NCI-H2227 (cell line): ENCODE measurements at regions not wholly inside any gene's neighbourhood (a gene's known extent, or its start where the extent isn't known, plus 50 kb on each side); places are given as distances from the start of the nearest gene placed in this dataset.

Experiments used
- DNase-seq: peaks from one replicate; lab custom pipeline; 2025; ENCODE audit not compliant: unreplicated experiment; lab: John Stamatoyannopoulos, UW

- no peak for DNase-seq
These were observed 142.7 kb upstream of the SLC35B3 start for GRCh38 chr6:8578006-8578405.

GRCh38 chr6:8574749-8575468 lies 139.6 kb upstream of the SLC35B3 start:
- DNase-seq, result no peak

DNA sequence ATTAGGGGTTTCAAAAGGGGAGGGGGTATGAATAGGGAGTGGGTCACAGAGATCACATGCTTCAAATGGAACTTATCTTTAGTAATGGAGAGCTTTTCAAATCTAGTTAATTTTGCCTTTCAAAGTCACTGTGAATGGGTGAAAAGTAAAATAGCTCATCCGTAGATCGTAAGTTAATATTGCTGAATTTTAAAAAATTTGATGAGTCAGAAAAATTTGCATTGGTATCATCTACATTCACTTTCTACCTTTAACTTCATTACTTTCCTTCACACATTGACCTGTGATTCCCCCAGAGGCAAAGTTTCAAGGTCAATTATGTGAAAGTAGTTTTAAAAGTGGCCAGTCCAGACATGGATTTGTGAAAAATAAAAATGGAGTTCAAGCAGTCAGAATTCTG lies 139.0 kb upstream of the SLC35B3 start:
- no peak for DNase-seq

GRCh38 chr6:8570256-8570920 lies 135.0 kb upstream of the SLC35B3 start:
- DNase-seq, result no peak

DNA sequence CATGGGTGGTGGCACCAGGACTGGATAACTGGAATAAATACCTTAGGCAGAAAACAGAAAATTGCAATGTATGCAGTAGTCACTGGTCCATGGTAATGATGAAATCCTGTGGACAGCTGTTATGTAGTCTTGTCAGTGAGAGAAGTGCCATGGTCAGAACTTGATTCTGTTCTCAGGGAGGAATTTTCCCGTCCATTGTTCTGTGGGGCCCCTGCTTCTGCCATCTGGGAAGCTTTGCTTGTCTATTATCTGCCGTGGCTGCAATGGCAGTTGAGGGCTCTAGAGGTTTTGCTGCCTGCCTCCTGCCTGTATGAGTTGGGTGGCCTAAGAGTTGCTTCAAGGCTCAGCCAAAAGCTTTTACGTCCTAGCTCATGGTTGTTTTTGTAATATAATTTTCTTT lies 126.8 kb upstream of the SLC35B3 start:
- DNase-seq, result no peak

DNA sequence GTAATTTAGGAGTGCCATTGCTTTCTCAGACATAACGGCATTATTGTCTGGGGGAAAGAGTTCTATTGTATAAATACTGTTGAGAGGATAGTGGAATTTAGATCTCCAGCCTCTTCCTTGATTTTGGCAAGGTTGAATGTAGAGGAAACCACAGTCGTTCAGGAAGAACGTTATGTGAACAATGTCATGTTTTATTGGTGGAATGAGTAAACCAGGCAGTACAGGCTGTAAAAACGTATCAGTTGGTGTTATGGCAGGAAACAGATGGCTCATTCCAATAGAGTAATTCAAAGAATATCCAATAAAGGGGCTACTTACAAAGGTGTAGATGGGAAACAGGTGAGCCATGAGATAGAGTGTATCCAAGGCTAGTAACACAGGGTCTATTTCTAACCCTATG lies 123.6 kb upstream of the SLC35B3 start:
- no peak for DNase-seq

GRCh38 chr6:8557014-8557748 lies 121.8 kb upstream of the SLC35B3 start:
- no peak for DNase-seq

- DNase-seq, result no peak
These were observed 121.1 kb upstream of the SLC35B3 start for GRCh38 chr6:8556370-8557013.

GRCh38 chr6:8551993-8552392 lies 116.6 kb upstream of the SLC35B3 start:
- no peak for DNase-seq

DNA sequence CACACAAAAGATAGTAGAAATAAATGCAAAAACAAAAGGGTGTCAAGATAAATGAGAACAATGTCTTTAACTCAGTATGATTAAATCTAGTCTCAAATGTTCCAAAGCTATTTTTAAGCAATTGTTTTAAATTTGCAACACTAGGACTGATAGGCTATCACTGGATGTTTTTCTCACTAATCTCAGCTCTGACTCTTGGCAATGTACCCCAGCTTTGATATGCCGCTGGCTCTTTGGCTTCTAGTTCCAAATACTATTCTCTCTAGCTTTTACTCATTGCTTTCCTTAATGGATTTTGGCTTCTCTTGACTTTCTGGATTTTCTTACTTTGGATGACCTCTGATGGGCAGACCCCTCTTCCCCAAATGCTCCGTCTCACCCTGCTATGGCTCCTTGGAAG lies 116.0 kb upstream of the SLC35B3 start:
- no peak for DNase-seq

GRCh38 chr6:8549074-8549790 lies 113.9 kb upstream of the SLC35B3 start:
- DNase-seq, result no peak

DNA sequence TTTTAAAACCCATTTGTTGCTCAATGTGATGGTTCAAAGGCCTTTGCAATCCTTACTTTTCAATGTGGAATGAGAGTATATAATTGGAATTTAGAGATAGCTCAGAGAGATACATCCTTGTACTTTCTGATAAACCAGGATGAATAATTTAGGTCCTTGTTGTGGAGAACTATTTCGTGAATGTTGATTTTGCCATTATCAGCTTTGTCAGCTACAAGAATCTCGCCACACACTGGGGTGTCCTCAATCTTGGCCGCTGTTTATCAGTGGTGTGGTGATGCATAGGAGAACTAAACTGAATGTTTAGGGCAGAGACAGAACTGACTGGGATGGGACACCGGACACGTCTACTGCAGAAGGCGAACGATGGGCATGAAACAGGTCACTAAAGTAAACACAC lies 111.2 kb upstream of the SLC35B3 start:
- no peak for DNase-seq

DNA sequence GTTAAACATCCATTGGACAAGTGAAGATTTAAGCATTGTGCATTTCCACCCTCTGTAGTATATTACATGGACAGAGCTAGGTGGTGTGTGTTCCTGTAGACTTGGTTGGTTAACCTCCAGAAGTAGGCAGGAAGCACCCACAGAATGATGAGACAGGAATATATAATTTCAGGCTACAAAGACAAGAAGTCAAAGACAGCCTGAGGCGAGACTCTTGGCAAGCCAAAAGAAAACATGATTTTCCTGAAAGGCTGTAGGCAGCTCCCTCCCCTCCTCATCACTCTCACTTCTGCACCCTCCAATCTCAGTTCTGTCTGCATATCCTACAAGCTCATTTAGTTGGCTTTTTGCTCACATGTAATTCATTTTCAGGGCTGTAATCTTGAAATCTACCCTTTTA lies 110.0 kb upstream of the SLC35B3 start:
- no peak for DNase-seq

DNA sequence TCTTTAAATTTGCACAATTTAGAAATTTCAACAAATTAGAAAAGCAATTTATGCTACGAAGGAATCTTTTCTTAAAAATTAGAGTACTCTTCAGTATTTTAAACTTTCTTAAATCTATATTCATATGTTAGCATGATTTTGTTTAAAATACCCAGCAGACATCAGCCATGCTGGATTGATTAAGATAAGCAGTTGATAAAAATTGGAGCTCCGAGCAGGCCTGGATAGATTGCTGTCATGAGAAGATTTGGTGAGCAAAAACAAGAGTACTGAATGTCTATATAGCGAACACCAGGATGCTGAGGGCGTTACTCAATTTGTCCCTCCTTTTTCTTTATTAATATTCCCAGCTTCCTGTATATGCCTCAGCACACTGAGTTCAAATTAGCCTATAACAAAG lies 108.4 kb upstream of the SLC35B3 start:
- DNase-seq, result no peak

- no peak for DNase-seq
These were observed 104.1 kb upstream of the SLC35B3 start for GRCh38 chr6:8539453-8539852.

- DNase-seq, result no peak
These were observed 100.8 kb upstream of the SLC35B3 start for GRCh38 chr6:8536122-8536521.

DNA sequence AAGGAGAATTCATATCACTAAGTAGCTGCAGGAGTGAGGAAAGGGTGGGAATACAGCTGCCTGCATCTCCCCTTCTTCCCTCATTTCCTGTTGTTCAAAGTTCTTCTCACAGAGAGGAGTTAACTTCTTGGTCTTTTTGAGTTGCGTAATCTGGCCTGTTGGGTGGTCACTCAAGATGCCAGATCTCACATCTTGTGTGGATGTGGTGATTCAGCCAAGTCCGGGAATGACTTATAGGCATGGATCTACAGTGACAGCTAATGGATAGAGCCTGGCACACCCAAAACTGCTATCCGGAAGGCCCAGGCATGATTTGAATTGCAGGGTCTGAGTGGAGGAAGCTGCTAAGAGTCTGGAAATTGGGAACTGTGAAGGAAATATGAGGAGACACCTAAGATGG lies 100.2 kb upstream of the SLC35B3 start:
- DNase-seq, result no peak

DNA sequence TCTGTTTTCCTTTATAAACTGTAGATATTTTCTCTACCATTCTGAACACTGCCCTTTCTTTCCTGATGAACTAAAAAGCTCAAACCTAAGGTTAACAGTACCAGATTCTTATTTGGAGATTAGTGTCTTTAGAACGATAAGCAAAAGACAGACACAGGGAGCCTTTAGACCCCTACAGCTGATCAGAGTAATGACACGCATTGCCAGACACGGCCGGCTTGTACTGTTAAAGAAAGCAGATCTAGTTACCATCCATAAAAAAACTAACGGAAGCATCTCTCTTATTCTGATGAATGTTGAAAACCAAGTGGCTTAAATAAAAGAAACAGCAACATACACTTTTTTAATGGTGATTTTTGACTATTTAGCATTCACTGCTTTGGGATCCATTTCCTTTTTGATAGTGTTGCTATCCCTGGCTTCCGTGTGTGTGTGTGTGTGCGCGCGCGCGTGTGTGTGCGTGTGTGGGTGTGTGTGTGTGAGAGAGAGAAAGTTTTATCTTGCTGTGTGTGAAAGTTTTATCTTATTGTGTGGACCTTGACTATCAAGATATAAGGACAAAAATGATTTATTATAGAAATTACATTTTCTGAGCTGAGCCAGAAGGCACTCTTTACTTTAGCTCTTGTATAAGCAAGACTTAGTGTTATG lies 95.6 kb upstream of the SLC35B3 start:
- DNase-seq, result peak; percentile 56

GRCh38 chr6:8529250-8529649 lies 93.9 kb upstream of the SLC35B3 start:
- DNase-seq, result no peak

DNA sequence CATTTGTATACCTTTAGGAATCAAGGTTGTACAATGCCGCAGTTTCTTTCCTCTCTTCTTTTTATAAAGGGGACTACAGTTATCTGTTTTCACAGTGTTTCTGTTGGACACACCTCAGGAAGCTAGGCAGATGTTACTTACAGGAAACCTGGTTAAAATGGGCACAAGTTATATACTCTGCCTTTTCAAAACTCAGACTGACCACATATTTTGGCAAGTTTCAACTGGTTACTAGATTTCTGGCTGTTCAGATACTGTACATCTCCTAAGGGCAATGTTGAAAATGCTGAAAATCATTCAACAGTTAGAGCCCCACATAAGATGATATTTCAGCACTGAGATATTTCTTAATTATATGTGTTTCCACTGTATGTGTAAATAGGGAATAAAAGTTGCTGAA lies 92.5 kb upstream of the SLC35B3 start:
- DNase-seq, result no peak

DNA sequence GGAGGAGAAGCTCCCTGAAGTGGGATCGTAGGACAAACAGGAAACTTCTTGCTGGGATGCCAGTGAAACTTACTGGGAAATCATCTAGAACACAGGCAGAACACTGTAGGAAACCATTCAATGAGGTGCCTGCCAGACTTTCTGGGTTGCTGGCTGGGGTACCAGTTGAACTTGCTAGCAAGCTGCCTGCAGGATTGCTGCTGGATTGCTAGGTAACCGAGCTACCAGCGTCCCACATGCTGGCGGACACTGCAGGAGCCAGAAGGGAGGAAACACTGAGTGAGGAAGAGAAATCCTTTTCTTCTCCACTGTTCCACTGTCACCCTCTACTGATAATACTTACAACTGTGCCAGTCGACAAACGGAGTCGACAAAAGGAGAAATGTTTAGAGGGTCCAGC lies 91.3 kb upstream of the SLC35B3 start:
- DNase-seq, result no peak
